SIG-M5 treated with dmso at 0.1 percent for 504 hours (cell line): ENCODE measurements at regions not wholly inside any gene's neighbourhood (a gene's known extent, or its start where the extent isn't known, plus 50 kb on each side); places are given as distances from the start of the nearest gene placed in this dataset.

Experiments used
- DNase-seq: peaks from one replicate; lab custom pipeline; 2025; ENCODE audit not compliant: unreplicated experiment; lab: John Stamatoyannopoulos, UW

- no peak for DNase-seq
Measured at GRCh38 chr7:79877874-79878465, 256.7 kb upstream of the GNAI1 start.

- DNase-seq = no peak
Measured at GRCh38 chr7:79876848-79877252, 257.8 kb upstream of the GNAI1 start.

GRCh38 chr7:79874797-79875196 is 259.8 kb upstream of the GNAI1 start:
- no peak for DNase-seq

- no peak for DNase-seq
Measured at GRCh38 chr7:79872176-79872575, 262.5 kb upstream of the GNAI1 start.

GRCh38 chr7:79868010-79868409 is 266.6 kb upstream of the GNAI1 start:
- no peak for DNase-seq

GRCh38 chr7:79862447-79863210 is 272.0 kb upstream of the GNAI1 start:
- DNase-seq = no peak

GRCh38 chr7:79855172-79855571 is 279.5 kb upstream of the GNAI1 start:
- no peak for DNase-seq

- DNase-seq = no peak
Measured at GRCh38 chr7:79854621-79855020, 280.0 kb upstream of the GNAI1 start.

GRCh38 chr7:79837915-79838314 is 296.7 kb upstream of the GNAI1 start:
- DNase-seq = no peak

GRCh38 chr7:79833616-79834015 is 301.0 kb upstream of the GNAI1 start:
- no peak for DNase-seq

- DNase-seq = no peak
Measured at GRCh38 chr7:79828866-79829265, 305.8 kb upstream of the GNAI1 start.

GRCh38 chr7:79823246-79823951 is 311.2 kb upstream of the GNAI1 start:
- no peak for DNase-seq

GRCh38 chr7:79822620-79823240 is 311.9 kb upstream of the GNAI1 start:
- no peak for DNase-seq

GRCh38 chr7:79820387-79820786 is 314.2 kb upstream of the GNAI1 start:
- DNase-seq = no peak

- no peak for DNase-seq
Measured at GRCh38 chr7:79810916-79811315, 323.7 kb upstream of the GNAI1 start.

- DNase-seq = peak; percentile 10
Measured at GRCh38 chr7:79806161-79806734, 328.4 kb upstream of the GNAI1 start.

- DNase-seq = no peak
Measured at GRCh38 chr7:79790656-79791262, 337.3 kb upstream of the MAGI2 start.

GRCh38 chr7:79789584-79790345 is 336.3 kb upstream of the MAGI2 start:
- DNase-seq = no peak

GRCh38 chr7:79787623-79788022 is 334.2 kb upstream of the MAGI2 start:
- no peak for DNase-seq

GRCh38 chr7:79787096-79787495 is 333.6 kb upstream of the MAGI2 start:
- DNase-seq = no peak
